Activated CD4-positive, alpha-beta T cell treated with anti-CD3 and anti-CD28 coated beads, Interleukin-2, Interleukin-4, amounts not matched to agents 100 ng/mL and 50 ng/mL, durations not matched to agents 16 hours and 8 hours (primary cell): ENCODE measurements at regions not wholly inside any gene's neighbourhood (a gene's known extent, or its start where the extent isn't known, plus 50 kb on each side); places are given as distances from the start of the nearest gene placed in this dataset.
"Not testable (repeated sequence)": the region's sequence is repeated elsewhere in the genome, so short reads cannot be mapped to it uniquely, and the experiment has no call there.

Source experiments
- DNase-seq: peaks from one replicate; pipeline ENCODE4 v3.0.0-alpha.2; 2020; ENCODE audit warnings: low spot score

GRCh38 chr2:131584380-131584779 lies 56.7 kb downstream of the CCDC74A start:
- no peak for DNase-seq

- no peak for DNase-seq
Observed at GRCh38 chr2:131584940-131585339, 57.3 kb downstream of the CCDC74A start.

- no peak for DNase-seq
Observed at GRCh38 chr2:131588152-131588873, 60.6 kb downstream of the CCDC74A start.

- DNase-seq = not testable (repeated sequence)
Observed at GRCh38 chr2:131589126-131589525, 61.4 kb downstream of the CCDC74A start.

GRCh38 chr2:131590366-131590765 lies 62.7 kb downstream of the CCDC74A start:
- DNase-seq = no peak

- DNase-seq = no peak
Observed at GRCh38 chr2:131590896-131591295, 63.2 kb downstream of the CCDC74A start.

- DNase-seq = not testable (repeated sequence)
Observed at GRCh38 chr2:131596561-131596960, 68.9 kb downstream of the CCDC74A start.

- DNase-seq = not testable (repeated sequence)
Observed at GRCh38 chr2:131602444-131602843, 74.8 kb downstream of the CCDC74A start.

GRCh38 chr2:131604652-131605051 lies 77.0 kb downstream of the CCDC74A start:
- not testable (repeated sequence) for DNase-seq

- DNase-seq = not testable (repeated sequence)
Observed at GRCh38 chr2:131606366-131606765, 78.7 kb downstream of the CCDC74A start.

- not testable (repeated sequence) for DNase-seq
Observed at GRCh38 chr2:131607056-131607455, 79.4 kb downstream of the CCDC74A start.

- DNase-seq = not testable (repeated sequence)
Observed at GRCh38 chr2:131614539-131614938, 86.9 kb downstream of the CCDC74A start.

GRCh38 chr2:131618320-131618719 lies 90.6 kb downstream of the CCDC74A start:
- not testable (repeated sequence) for DNase-seq

GRCh38 chr2:131622874-131623273 lies 95.2 kb downstream of the CCDC74A start:
- DNase-seq = not testable (repeated sequence)

GRCh38 chr2:131626011-131626410 lies 98.3 kb downstream of the CCDC74A start:
- not testable (repeated sequence) for DNase-seq

- DNase-seq = not testable (repeated sequence)
Observed at GRCh38 chr2:131626565-131626964, 98.9 kb downstream of the CCDC74A start.

GRCh38 chr2:131627777-131628176 lies 100.1 kb downstream of the CCDC74A start:
- not testable (repeated sequence) for DNase-seq

- DNase-seq = not testable (repeated sequence)
Observed at GRCh38 chr2:131631648-131632047, 104.0 kb downstream of the CCDC74A start.

GRCh38 chr2:131633405-131633804 lies 105.7 kb downstream of the CCDC74A start:
- not testable (repeated sequence) for DNase-seq

GRCh38 chr2:131633827-131634695 lies 106.4 kb downstream of the CCDC74A start:
- DNase-seq = not testable (repeated sequence)

GRCh38 chr2:131635611-131636010 lies 107.9 kb downstream of the CCDC74A start:
- no peak for DNase-seq

GRCh38 chr2:131636704-131637308 lies 109.1 kb downstream of the CCDC74A start:
- not testable (repeated sequence) for DNase-seq
